Activated CD8-positive, alpha-beta memory T cell treated with anti-CD3 and anti-CD28 coated beads for 48 hours (primary cell): ENCODE measurements at regions not wholly inside any gene's neighbourhood (a gene's known extent, or its start where the extent isn't known, plus 50 kb on each side); places are given as distances from the start of the nearest gene placed in this dataset.
"Not testable (repeated sequence)": the region's sequence is repeated elsewhere in the genome, so short reads cannot be mapped to it uniquely, and the experiment has no call there.

Experiments used
- DNase-seq, 3 experiments: peaks; one replicate each; pipeline ENCODE4 v3.0.0-alpha.2; 2020; ENCODE audit warnings: low read depth in 2 of 3, low spot score in 2 of 3

GRCh38 chr17:83159204-83160049 lies 80.0 kb downstream of the METRNL start:
- no peak for DNase-seq

- DNase-seq = no peak
Observed at GRCh38 chr17:83160443-83161297, 81.3 kb downstream of the METRNL start.

- no peak for DNase-seq
Observed at GRCh38 chr17:83161298-83162034, 82.1 kb downstream of the METRNL start.

GRCh38 chr17:83162035-83162745 lies 82.8 kb downstream of the METRNL start:
- no peak for DNase-seq

GRCh38 chr17:83164490-83164889 lies 85.1 kb downstream of the METRNL start:
- DNase-seq = no peak

- DNase-seq = no peak
Observed at GRCh38 chr17:83170571-83171260, 91.3 kb downstream of the METRNL start.

- no peak for DNase-seq
Observed at GRCh38 chr17:83171661-83172060, 92.3 kb downstream of the METRNL start.

- DNase-seq = not testable (repeated sequence)
Observed at GRCh38 chr17:83172099-83172498, 92.7 kb downstream of the METRNL start.

GRCh38 chr17:83172646-83173045 lies 93.2 kb downstream of the METRNL start:
- DNase-seq = not testable (repeated sequence)

- DNase-seq = not testable (repeated sequence)
Observed at GRCh38 chr17:83173180-83173913, 93.9 kb downstream of the METRNL start.

- DNase-seq = no peak
Observed at GRCh38 chr17:83173914-83174361, 94.5 kb downstream of the METRNL start.

- no peak for DNase-seq
Observed at GRCh38 chr17:83174362-83175118, 95.1 kb downstream of the METRNL start.

GRCh38 chr17:83175119-83175821 lies 95.9 kb downstream of the METRNL start:
- no peak for DNase-seq

- DNase-seq = no peak
Observed at GRCh38 chr17:83175822-83176622, 96.6 kb downstream of the METRNL start.

GRCh38 chr17:83176623-83177583 lies 97.5 kb downstream of the METRNL start:
- no peak for DNase-seq
